Fibroblast of lung (primary cell): ENCODE measurements at regions not wholly inside any gene's neighbourhood (a gene's known extent, or its start where the extent isn't known, plus 50 kb on each side); places are given as distances from the start of the nearest gene placed in this dataset.

Experiments
- EZH2 ChIP-seq: IDR thresholded peaks from 2 replicates; pipeline ENCODE4 v1.5.1; 2012; ENCODE audit warnings: low read length, control low read depth, mild to moderate bottlenecking; ENCODE audit errors: missing control alignments
- TF ChIP-seq, protein P1 (sequence below), 2 donors: IDR thresholded peaks in 1 of 2; conservative IDR thresholded peaks in 1 of 2; 1 replicate in 1 of 2; 2 replicates in 1 of 2; pipeline ENCODE4 v1.5.1; 2011 to 2012; ENCODE audit warnings: low read length in 2 of 2, control low read depth in 1 of 2, inconsistent platforms in 1 of 2, low read depth in 1 of 2, mild to moderate bottlenecking in 1 of 2

DNA sequence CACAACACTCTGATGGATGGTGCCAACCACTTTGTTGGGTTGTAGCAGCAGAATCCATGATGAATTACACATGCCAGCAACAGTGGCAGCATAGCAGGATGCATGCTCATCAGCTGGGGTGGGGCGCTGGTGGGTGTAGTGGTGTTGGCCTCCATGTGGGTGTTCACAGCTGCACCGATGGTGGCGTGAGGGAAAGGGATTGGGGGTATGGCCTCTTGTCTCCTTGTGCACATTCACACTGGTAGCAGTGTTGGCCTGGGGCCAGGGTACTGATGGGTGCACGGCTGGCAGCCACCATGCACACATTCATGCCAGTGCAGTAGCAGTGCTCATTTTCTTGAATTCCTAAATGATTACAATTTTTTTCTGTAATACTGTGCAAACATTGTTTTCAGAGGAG, 2748.8 kb upstream of the PCDH20 start:
- TF ChIP-seq, protein P1, sequence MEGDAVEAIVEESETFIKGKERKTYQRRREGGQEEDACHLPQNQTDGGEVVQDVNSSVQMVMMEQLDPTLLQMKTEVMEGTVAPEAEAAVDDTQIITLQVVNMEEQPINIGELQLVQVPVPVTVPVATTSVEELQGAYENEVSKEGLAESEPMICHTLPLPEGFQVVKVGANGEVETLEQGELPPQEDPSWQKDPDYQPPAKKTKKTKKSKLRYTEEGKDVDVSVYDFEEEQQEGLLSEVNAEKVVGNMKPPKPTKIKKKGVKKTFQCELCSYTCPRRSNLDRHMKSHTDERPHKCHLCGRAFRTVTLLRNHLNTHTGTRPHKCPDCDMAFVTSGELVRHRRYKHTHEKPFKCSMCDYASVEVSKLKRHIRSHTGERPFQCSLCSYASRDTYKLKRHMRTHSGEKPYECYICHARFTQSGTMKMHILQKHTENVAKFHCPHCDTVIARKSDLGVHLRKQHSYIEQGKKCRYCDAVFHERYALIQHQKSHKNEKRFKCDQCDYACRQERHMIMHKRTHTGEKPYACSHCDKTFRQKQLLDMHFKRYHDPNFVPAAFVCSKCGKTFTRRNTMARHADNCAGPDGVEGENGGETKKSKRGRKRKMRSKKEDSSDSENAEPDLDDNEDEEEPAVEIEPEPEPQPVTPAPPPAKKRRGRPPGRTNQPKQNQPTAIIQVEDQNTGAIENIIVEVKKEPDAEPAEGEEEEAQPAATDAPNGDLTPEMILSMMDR (conservative IDR thresholded peaks at IDR 0.05 in 1 of 2, IDR thresholded peaks at IDR 0.05 in 1 of 2; ENCODE audit: low read depth in 1 of 2, low read length in 2 of 2) = no peak
- TF ChIP-seq EZH2 = no peak
